KBM-7 (cell line): ENCODE measurements at regions not wholly inside any gene's neighbourhood (a gene's known extent, or its start where the extent isn't known, plus 50 kb on each side); places are given as distances from the start of the nearest gene placed in this dataset.
A peak's percentile ranks its signal among the peaks of the same experiment; 100 is the strongest.
"Not testable (repeated sequence)": the region's sequence is repeated elsewhere in the genome, so short reads cannot be mapped to it uniquely, and the experiment has no call there.

Source experiments
- DNase-seq: peaks from one replicate; pipeline ENCODE4 v3.0.0-alpha.2; 2015
- in situ Hi-C: fragments of 300-500 bp; cut with MboI; formaldehyde crosslinking; loops from 2 replicates; pipeline ENCODE4 v1.14.3; 2020; ENCODE audit warnings: low sequenced_read_pairs, low pct_unique_long_range_greater_than_20kb, mixed read lengths

GRCh38 chr4:59553063-59553720, 1646.9 kb upstream of the ADGRL3 start:
- in situ Hi-C loops, result no loop called here

DNA sequence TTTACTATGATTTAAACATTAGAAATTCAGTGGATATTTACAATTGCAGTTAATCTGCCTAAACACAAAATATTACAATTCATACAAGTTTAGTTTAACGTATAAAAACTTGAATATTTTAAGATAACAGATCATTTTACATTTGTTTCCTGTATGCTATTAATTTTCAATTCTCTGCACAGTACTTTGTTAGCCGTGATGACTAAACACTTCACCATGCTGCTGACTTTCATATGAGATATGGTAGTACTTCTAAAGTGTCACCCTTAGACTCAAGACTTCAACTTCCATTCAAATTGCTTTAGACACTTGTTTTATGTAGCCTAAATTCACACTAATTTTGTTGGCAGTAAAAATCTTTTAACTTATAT, 1646.4 kb upstream of the ADGRL3 start:
- in situ Hi-C loops, result no loop called here
- no peak for DNase-seq

More at GRCh38 chr4:59553063-59553720, 1646.9 kb upstream of the ADGRL3 start:
- DNase-seq, result peak; percentile 70

- peak; percentile 90 for DNase-seq
- in situ Hi-C loops, result not testable (repeated sequence)
Observed at GRCh38 chr4:59556191-59556590, 1643.9 kb upstream of the ADGRL3 start.

- in situ Hi-C loops, result not testable (repeated sequence)
- peak; percentile 97 for DNase-seq
Observed at GRCh38 chr4:59560141-59560648, 1639.9 kb upstream of the ADGRL3 start.

DNA sequence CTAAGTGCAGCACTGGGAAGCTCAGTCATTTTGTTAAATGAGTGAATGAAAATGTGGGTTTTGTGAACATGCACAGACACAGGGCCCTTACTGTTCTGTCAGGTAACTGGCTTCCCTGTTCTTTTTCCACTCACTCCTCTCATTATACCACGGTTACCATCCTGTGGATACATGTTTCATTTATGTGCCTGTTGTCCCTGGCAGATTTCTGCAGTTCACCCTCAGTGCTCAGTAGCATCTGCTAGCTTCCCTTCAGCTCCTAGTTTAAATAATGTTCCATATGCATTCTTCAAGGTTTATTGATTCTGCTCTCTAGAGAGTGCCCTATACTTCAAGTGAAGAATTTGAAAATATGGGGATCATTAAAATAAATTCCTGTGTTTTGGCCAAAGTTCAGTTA, 1634.3 kb upstream of the ADGRL3 start:
- in situ Hi-C loops, result no loop called here
- DNase-seq, result no peak

DNA sequence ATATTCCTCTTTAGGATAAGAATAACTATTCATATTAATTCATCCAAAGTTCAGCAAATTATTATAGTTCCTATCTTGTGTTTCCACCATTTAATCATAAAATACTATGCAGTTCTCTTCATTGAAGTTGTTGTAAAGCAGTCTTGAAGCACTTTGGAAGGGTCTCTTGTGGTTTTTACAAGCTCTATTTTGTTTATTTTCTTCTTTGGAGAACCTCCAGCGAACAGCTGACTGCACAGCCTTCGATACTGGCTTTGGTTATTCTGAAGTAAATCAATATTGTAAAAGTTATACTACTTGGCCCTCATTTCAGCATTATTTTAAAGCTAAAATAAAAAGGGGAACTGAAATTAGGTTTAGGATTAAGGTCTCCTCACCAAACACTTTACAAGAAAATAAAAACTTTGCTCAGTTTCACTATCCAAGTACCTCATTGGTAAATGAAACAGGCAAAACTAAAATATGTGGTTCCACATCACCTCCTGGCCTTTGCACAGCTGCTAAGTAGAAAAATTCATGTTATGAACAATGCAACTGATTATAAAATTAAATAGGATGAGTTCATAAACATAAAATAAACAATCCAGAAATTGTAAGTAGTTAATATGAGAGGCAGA, 1629.2 kb upstream of the ADGRL3 start:
- in situ Hi-C loops, result no loop called here
- peak; percentile 23 for DNase-seq

GRCh38 chr4:59571805-59572430, 1628.2 kb upstream of the ADGRL3 start:
- in situ Hi-C loops, result no loop called here
- DNase-seq, result no peak

- in situ Hi-C loops, result no loop called here
- no peak for DNase-seq
Observed at GRCh38 chr4:59583845-59584568, 1616.1 kb upstream of the ADGRL3 start.

DNA sequence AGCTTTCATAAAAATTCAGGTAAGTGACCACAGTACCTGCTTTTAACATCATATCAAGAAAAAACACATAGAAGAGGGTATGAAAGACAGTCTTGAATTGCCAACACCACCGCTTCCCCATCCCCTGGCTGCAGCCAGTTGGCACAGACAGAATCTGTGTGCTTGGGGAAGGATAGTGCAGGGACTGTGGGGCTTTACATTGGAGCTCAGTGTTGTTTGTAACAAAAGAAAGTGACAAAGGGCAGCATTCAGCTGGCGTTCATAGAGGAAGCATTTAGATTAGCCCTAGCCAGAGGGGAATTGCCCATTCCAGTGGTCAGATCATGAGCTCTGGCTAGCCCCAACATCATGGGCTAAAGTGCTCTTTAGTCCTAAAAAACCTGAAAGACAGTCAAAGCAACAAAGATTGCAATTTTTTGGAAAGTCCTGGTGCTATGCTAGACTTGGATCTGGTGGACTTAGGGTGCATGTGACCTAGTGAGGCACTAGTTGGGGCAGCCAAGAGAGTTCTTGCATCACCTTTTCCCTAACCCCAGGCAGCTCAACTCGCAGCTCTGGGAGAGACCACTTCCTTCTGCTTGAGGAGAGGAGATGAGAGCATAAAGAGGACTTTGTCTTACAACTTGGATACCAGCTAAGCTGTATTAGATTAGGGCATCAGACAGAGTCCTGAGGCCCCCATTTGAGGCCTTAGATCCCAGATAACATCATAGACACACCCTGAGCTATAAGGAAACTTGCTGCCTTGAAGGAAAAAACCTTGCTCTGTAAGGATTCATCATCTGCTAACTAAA, 1602.4 kb upstream of the ADGRL3 start:
- peak; percentile 36 for DNase-seq
- in situ Hi-C loops, result no loop called here

- in situ Hi-C loops, result no loop called here
- no peak for DNase-seq
Observed at GRCh38 chr4:59598330-59598618, 1601.9 kb upstream of the ADGRL3 start.

DNA sequence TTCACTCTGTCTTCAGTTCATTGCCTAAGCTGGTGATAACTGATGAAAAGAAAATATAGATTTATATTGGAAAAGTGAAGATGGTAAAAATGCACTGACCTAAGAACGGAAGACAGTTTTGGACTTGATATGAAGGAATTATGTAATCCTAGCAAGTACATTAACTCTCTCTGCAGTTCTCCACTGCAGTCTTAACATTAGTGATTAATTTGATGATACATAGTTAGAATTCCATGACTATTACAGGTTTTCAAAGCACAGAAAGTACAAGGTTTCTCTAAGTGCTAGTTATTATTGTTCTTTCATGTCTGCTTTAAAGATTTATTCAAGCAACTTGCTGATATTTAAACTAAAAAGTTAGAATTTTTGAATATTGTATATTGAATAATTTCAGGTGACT, 1591.7 kb upstream of the ADGRL3 start:
- no peak for DNase-seq
- in situ Hi-C loops, result no loop called here

DNA sequence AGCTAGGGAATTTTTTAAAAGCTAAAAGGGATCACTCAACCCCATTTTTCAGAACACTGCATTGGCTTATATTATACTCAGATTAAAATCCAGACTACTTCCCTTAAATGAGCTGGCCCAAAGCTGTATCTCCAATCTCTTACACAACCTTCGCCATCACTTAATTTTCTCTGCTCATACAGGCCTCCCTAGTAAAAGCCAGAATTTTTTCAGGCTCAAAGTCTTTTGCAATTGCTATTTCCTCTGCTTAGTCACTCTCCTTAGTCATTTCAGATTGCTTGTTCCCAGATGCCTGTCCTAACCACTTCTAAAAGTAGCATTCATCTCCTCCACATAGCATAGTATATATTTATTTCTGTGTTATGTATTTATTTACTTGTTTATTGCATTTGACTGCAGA, 1587.9 kb upstream of the ADGRL3 start:
- peak; percentile 26 for DNase-seq
- in situ Hi-C loops, result no loop called here

DNA sequence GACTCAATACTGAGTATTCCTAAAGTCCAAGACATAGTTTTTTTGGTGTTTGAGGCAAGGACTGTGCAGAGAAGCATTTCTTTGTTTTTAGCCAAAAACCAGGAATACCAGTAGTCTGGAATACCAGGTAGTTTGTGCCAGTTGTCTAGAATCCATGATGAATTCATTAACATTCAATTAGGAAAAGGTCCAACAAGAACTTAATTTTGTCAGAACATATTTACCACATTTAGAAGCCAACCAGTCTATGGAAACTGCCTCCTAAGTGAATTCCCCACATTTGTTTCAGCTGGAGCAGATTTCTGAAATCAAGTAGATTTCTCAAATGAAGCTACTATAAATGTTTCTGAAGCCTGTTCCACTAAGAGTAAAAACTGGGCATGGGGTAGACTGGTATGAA, 1584.8 kb upstream of the ADGRL3 start:
- DNase-seq, result no peak
- in situ Hi-C loops, result no loop called here

DNA sequence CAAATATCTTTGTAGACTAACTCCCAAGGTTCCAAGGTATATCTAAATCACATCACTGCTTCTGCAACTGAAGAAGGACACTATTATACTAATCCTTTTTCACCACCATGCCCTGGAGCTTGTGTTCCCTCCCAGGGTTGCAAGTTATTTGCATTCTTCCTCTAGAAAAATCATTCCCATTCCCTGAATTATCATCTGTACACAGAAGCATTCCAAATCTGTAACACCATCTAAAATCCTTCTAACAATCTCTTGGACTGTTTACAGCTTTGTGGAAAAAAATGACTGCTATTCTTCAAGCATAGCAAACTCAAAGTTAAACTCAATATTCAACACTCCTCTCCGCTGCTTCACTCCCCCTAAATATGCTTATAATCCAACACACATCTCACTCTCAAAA, 1570.8 kb upstream of the ADGRL3 start:
- DNase-seq, result no peak

DNA sequence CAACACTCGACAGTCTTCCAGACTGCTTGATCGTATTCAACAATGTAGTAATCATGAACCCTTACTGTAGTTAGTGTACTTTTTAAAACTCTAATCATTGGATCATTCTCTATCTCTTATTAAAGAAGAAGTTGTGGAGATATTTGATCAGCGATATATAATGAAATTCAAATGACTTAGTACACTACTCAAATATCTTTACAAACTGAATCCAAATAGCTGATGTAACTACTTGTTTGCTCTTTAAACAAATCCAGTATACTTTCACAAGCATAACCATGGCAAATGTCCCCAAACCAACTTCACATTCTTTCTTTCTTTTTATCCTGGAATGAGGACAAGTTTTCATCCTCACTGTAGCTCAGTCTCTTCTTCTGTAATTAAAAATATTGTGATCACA, 1569.9 kb upstream of the ADGRL3 start:
- no peak for DNase-seq
- in situ Hi-C loops, result no loop called here

More for the DNA sequence above, 1570.8 kb upstream of the ADGRL3 start:
- in situ Hi-C loops, result no loop called here

DNA sequence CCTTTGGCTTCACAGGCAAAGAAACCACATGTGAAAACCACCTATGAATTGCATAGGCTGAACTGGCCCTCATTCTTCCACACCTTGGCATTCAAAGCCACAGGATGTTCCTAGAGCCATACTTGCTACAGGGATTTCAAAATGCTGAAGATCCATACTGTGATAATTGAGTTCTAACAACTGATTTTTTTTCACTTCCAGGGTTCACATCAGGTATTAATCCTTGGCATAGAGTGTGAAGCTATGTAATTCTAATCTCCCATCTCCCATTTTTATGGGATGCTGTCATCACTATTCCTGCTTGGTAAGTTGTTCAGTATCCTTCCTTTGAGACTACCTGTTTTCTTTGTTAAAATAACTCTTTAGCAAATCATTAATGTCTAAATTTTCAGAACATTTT, 1569.2 kb upstream of the ADGRL3 start:
- in situ Hi-C loops, result no loop called here

DNA sequence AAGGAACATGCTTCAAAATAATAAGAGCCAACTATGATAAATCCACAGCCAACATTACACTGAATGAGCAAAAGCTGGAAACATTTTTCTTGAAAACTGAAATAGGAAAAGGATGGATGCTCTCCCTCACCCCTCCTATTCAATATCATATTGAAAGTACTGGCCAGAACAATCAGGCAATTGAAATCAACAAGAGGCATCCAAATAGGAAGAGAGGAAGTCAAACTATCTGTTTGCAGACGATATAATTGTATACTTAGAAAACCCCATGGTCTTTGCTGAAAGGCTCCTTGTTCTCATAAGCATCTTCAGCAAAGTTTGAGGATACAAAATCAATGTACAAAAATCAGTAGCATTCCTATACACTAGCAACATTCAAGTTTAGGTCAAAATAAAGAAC, 1562.5 kb upstream of the ADGRL3 start:
- in situ Hi-C loops, result no loop called here
- no peak for DNase-seq

More for the DNA sequence above, 1569.2 kb upstream of the ADGRL3 start:
- no peak for DNase-seq

DNA sequence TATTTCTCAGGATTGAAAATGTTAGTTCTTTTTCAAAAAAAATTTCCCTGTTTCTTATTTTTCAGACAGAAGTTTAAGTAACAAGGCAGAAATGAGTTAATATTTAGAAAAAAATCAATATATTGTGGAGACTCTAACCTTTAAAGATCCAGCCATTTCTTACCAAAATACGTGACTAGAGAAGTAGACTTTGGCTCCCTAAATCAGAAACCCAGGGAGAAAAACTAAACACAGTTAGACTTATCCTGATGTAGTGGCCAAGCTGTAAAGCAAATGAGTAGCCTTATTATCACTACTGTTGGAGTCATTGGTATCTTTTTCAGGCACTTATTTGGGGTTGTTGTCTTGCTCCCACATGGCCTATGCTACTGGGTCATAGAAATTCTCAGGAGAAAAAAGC, 1556.4 kb upstream of the ADGRL3 start:
- in situ Hi-C loops, result no loop called here
- DNase-seq, result no peak

GRCh38 chr4:59644765-59645164, 1555.4 kb upstream of the ADGRL3 start:
- no peak for DNase-seq
- in situ Hi-C loops, result no loop called here
